CD4-positive, alpha-beta T cell treated with Interleukin-1 beta for 1 hour (primary cell): ENCODE measurements at regions not wholly inside any gene's neighbourhood (a gene's known extent, or its start where the extent isn't known, plus 50 kb on each side); places are given as distances from the start of the nearest gene placed in this dataset.

Source experiments
- DNase-seq, 2 donors: peaks; one replicate each; pipeline ENCODE4 v3.0.0-alpha.2; 2020 to 2022

DNA sequence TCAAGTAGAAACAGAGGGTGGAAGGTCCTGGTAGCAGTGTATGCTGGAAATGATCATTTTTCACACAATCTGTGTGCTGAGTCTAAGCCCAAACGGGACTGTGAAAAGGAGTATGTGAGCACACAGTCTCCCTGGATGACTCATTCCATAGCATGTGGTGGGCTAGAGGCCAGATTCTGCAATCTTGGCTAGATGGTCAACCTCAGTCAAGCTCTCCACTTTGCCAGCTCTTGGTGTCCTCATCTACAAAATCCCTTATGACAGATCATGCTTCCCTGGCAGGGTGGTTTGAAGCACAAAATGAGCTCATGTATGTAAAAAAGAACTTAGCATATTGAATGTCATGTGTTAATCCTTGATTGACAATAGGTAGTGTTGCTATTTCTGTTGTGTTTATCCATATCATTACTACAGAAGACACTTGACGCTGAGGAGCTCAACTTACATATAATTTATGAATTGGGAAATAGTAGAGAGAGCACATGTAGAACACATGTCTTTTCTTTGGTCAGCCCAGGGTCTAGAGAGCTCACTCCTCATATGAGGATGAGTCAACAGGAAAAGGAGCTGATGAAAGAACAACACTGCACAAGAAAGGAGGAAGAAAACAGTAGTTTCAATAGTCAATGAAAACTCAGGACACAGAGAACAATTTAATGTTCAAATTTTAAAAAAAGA, 517.5 kb downstream of the BCL11B start:
- DNase-seq = no peak

DNA sequence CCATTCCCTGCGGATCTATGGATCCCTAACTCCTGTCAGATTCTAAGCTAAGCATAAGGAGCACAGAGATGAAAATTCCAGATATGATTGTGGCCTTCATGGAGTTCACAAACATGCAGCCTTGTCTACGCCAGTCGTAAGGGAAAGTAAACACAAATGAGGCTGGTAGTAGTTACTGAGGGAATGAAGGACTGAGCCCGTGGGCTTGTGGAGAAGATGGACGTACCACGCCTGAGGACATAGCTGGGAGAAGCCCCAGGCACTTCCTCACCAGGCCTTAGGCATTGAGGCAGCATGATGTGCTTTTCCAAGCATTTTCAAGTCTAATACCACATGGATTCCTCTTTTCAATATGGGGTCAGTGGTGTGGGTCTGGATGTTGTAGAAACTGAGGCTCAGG, 515.2 kb downstream of the BCL11B start:
- DNase-seq = no peak

DNA sequence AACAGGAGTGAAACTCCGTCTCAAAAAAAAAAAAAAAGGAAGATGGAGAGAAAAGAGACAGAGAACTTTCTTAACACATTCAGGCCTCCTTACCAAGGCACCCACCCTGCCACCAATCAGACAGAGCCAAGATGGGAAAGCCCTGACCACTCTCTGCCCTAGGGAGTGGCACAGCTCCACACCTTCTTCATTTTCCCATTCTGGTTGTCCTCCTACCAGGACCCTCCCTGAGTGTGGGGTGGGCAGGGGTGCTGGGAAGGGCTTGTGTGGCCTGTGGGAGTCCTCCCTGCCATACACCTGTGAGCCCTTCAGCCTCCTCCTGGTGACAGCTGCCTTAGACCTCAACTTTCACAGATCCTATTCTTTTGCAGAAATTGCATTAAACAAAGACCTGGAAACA, 513.6 kb downstream of the BCL11B start:
- DNase-seq = no peak

DNA sequence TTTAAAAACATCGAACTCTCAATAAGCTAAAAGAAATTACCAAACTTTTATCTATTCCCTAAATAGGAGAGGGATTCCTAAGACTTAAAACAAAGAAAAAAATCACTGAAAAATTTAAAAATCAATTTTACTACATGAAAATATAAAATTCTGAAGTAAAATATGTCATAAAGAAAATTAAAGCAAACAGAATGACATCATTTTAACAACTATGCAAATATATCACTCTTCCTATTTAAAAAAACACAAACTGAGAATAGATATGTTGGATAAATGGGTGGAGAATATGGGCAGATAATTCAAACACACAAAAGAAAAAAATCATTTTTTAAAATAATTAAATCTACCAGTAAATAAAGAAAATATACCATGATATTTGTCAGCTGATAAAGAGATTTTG, 510.0 kb downstream of the BCL11B start:
- DNase-seq = no peak

DNA sequence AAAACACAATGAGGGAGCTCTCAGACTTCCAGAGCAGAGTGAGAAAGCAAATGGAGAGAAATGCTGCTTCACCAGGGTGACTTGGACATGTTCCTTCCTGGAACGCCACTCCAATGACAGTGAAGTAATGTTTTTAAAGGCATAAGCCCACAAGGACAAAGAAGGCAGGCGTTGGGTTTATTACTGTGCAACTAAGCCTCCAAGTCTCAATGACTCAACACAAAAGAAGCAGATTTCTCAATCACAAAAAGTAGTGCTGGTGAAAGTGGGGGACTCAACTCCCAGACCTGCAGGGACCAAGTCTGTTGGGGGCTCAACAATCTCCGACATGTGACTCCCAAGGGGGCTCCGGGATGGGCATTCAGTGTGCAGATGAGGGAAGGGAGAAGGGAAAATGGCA, 505.2 kb downstream of the BCL11B start:
- no peak for DNase-seq

DNA sequence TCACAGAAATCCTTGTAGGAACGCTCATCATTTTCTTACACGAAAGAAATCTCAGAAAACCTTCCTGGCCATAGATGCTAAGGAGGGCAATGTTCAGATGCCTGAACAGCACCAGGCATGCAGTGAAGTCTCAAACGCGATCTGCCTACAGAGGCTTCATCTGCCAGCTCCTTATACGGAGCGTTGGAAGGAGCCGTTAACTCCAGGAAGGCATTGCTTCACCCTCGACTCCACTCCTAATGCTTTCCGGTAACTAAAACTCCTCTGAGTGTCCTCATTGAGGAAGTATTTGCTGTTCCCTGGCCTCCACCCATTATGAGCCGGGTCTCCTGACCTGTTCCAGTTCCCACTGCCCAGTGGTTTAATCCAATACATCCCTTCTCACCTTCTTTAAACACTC, 502.7 kb downstream of the BCL11B start:
- no peak for DNase-seq

DNA sequence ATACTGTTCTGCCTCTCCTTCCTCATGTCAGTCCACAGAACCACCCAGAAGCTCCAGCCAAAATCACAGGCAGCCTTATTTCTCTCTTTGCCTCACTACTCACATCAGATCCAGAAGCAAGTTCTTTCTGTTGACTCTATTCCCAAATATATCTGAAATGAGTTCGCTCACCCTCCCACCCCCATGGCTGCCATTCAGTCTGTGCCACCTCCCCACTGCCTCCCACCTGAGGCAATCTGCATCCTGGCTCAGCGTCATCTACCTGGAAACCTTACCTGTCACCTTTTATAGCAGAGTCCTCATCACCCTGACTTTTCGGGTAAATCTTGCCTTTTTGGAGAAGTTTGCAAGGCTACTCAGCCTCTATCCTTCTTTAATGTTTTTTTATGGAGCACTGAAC, 501.8 kb downstream of the BCL11B start:
- DNase-seq = no peak

DNA sequence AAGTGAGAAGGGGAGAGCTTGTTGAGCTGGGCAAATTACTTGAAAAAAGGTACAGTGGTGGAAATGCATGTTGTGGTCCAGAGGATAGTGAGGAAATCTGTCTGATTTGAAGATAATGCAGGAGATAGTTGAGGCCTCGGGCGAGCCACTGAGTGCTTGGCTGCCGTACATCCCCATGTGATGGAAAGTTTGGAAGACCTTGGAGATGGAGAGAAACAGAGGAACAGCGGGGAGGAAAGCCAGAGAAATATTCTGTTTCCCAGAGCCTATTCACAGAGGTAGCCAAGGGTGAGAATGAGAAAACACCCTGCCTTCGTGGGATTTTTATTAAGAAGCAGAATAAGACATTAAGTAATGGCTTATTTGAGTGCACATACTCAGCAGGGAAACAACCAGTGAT, 498.2 kb downstream of the BCL11B start:
- no peak for DNase-seq

DNA sequence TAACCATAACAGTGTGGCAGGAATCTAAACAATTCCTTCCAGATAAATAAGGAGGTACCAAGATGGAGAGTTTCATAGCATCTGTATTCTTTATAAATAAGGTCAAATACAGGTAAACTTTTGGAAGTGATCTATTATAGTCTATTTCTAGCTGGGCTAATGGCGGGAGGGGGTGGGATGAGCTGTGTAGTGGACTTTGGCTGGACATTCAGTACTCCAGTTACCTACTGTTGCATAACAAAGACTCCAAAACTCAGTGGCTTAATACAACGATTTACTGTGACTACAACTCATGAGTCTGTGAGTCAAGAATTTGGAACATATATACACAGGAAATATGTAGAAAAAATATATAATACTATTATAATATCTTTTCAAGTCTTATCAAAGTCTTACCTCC, 496.1 kb downstream of the BCL11B start:
- no peak for DNase-seq

DNA sequence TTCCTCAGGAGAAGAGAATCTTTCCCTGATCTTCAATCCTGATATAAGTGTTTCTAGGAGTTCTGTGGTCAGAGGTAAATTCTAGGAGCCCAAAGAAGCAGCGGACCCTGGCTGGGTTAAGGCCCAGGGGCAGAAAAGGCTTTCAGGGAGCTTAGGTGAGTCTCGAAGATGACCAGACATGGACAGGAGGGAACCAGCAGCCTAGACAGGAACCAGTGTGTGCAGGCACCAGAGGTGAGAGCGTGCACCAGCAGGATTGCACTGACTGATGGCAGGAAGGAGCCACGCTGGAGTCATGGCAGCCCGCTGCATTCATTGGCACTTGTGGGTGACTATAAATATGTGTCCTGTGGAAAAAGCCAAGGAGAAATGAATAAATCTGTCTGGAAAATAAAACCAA, 489.9 kb downstream of the BCL11B start:
- DNase-seq = no peak

DNA sequence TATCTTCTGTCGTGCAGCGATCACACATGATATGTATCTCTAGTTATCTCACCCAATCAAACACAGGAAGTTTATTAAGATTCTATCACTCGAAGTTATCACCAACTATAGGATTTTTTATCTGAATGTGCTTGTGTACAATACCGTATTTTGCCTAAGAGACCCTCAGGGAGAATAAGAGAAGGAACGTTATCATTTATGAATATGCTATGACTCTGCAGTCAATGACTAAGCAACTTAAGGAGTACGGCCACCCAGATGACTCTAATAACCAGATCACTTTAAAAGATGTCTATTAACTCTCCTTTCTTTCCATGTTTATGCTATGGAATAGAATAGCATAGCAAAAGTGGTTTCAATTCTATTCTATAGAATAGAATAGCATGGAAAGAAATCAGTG, 486.4 kb downstream of the BCL11B start:
- no peak for DNase-seq

DNA sequence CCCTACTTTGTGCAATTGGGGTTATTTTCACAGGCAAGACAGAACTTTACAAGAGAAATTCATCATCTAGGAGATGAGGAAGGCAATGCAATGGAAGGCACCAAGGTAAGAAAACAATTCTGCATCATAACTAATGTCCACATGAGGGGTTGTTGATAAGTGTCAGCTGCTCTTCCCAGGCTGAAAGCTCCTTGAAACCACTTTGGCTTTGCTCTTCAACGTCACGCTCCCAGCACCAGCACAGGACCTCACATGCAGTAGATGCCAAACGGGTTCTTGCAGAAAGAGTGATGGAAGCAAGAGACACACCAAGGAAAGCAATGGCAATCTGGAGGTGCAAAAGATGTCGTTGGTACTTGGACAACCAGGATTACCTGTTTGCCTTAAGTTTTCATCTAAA, 485.5 kb downstream of the BCL11B start:
- no peak for DNase-seq

DNA sequence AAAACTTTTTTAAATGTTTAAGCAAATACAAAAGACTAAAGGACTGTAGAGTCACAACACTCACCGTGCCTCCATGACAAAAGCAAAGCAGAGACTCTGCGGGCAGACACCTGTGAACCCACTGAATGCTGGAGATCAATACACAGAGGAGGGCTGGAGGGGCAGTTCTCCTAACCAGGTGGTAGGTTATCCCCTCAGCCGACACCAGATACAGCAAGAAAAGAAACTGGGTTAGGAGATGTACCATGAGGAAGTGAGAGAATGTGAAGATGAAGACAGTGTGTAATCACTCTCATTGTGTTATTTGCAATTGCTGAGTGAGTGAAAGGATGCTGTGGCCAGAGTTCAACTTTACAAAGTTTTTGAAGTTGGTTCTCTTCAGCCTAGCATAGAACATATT, 480.3 kb downstream of the BCL11B start:
- no peak for DNase-seq

DNA sequence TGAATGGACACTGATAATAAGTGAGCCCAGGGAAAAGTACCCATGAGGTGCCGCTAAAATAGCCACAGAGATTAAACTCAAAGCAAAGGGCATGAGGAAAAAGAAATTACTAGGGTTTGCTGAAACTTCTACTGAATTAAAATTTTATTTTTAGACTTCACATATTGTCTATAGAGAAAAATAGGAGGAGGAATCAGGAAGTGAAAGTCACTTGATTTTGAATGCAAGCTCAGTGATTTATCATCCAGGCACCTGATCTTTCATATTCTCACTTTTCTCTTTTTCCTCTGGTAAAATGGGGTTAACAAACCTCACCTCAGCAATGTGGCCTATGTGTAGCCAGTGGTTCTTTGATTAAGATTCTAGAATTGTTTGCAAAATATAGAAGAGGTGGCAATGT, 479.8 kb downstream of the BCL11B start:
- no peak for DNase-seq

DNA sequence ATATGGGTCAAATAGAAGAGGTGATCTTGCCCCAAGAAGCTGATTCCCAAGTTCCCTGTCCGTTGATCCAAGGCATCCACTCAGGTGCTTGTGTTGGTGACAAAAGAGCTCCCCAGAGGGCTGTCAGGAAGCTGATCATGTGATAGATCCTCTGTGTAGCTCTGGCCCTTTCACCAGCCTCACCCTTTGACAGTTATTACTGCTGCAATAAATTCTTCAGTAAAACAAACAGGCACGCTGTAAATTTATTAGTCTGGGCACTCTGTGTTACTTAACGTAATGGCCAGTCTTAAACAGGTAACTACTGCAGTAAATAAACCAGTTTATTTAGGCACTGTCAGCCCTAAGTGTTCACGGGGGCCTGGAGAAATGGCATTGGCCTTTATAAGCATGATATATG, 473.9 kb downstream of the BCL11B start:
- DNase-seq = no peak

DNA sequence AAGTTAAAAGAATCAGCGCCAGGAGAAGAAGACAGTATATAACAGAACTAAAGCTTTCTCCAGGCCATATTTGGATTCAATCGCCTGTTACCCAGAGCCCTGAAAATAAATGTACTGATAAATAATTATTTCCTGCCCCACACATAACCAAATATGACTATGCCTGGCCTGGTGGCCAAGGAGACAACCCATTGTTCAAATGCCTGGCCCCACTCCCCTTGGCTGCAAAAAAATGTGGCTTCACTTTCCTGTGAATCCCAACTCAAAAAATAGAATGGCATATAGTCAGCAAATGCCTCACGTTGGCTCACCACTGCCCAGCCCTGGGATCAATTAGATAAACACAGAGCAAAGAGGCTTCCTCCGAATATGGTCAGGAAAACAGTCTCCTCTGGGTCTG, 472.1 kb downstream of the BCL11B start:
- DNase-seq = no peak

DNA sequence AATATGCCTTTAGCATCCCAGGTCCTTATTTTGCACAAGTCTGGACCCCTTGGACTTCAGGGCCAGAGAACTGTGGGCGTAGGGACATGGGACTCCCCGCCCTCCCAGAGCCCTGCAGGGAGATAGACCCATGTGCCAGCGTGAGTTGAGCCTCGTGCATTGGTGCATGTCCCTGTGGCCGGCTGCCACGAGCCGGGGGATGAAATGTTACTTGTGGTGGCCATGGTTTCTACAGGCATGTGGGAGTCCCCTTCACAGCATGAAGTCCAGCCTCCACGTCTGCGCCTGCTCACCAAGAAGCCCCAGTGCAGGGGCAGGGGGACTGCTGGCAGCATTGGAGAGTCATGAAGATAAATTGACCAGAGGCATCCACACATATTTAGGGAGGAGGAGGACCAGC, 470.0 kb downstream of the BCL11B start:
- no peak for DNase-seq

DNA sequence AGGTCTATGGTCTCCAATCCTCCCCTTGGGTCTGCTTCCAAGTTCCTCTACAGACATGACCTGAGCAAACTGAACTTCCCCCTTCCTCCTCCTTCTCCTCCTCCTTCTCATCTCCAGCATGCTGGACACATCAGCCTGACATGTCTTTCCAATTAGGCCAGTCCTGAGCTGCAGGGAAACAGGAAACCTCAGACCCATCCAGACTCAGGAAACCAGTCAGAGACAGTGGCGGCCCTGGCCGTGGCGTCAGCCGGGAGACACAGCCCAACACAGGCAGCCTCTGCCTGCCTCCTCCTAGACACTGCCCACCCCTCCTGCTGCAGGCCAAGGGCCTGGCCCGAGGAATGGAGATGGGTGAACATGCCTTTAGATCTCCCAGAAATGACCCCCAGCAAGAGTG, 468.8 kb downstream of the BCL11B start:
- DNase-seq = no peak

DNA sequence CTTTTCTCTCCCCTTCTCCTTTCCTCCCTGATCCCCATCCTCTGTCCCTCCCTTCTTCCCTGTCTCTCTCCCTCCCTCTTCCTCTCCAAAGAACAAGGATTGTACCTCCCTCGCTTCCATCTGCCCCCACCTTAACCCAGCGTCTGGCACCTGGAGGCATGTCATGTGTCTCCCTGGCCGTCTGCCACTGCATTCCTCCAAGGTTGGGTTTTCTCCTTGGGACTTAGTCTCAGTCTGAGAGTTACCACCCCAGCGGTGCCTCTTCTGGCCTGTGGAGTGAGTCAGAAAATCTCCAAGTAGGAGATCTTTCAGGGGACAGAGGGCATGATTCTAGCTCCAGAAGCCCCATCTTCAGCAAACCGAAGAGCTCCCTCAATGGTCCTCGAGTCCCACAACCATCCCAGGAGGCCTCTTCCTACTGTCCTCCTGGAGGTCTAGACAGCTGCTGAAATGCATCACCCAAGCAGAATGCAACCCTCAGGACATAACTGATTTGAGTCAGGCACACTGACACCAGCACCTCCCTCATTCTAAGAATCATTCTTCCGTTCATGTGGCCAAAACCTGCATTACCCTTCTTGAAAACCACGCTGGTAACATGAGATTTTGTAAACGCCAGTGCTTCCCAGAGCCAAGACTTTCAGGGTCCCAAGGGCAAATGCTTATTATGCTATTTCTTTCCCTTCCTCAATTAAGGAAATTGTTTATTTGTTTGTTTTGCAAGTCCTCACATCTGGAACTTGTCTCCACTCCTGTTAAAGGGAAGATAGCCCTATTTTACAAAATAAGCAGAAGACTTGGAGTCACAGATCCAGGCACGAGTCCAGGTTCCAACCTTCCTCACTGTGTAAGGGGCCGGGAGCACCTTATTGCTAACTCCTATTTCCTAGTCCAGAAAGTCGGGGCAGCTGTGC, 463.2 kb downstream of the BCL11B start:
- DNase-seq = no peak

DNA sequence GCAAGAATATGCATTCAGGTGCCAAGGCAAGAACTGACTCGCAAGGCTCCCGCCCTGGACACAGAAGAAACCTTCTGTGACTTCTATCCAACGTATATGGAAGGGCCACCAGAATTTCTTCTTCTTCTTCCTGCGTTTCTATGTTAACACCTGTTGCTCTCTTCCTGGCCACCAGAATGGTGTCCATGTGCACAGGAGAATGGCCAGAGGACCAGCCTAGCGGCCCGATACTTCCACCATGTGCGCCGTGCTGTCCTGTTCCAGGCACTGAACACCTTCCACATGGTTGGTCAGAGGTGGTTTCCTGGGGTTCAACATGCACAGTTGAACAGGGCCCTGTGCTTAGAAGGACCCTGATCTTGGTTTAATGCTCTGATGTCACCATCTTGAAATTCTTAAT, 455.8 kb downstream of the BCL11B start:
- DNase-seq = no peak

DNA sequence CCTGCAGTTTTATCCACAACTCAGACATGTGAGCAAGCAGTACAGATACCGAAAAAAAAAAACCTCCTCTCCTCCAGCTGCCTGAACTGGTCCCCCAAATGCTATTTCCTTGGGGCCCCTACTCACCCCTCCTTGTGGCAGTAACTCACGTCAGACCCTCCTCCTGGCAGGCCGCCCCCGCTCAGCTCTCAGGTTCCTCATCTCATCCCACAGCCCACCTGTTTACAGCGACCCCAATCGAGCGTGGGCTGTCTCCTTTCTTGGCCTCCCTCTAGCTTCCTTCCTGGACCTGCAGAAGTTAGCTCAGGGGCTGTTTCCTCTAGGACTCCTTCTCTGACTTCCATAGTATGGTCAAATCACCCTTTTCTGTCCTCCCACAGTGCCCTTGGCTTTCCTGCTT, 455.3 kb downstream of the BCL11B start:
- no peak for DNase-seq

DNA sequence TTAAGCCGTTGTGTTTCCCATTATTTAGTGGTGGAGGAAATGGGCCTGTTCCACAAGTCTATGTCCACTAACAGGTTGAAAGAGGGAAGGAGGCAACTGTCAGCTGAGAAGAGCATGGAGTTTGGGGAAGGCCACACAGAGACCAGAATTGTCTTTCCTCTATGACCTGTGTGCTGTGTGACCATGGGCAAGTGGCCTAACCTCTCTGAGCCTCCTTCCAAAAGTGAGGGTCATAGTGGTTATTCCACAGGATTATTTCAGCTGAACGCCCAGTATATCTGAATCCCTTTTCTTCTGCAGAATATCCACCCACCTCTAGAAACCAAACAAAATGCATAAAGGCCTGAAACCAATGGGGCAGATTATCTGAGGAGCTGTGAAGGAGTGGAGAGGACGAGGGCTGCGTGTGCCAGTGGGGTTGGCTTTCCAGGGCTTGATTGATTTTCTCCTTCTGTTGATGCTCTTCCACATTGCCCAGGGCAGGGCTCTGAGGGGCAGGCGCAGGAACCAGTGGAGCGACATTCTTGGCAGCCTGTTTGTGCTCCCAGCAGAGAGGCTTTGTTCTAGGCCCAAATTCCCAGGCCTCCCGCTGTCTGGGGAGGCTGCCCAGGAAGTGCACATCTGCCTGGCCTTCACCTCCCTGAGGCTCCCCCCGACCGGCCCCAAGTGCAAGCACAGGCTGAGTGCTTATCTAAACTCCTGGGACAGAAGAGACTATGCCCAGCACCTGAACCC, 452.7 kb downstream of the BCL11B start:
- no peak for DNase-seq

DNA sequence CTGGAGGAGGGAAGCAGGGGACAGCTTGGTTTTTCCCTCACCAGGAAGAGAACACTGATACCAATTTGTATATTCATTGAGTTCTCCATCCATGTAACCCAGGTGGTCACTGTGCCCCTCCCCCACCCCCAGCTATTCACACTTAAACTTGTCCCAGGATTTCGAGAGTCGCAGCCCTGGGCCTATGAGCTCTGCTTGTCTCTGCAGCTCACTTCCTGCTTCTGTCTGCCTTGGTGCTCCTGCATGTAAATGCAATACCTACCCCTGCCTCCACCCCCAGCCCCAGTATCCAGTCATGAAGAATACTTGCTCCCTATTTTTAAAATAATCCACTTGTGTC, 452.2 kb downstream of the BCL11B start:
- DNase-seq = no peak

DNA sequence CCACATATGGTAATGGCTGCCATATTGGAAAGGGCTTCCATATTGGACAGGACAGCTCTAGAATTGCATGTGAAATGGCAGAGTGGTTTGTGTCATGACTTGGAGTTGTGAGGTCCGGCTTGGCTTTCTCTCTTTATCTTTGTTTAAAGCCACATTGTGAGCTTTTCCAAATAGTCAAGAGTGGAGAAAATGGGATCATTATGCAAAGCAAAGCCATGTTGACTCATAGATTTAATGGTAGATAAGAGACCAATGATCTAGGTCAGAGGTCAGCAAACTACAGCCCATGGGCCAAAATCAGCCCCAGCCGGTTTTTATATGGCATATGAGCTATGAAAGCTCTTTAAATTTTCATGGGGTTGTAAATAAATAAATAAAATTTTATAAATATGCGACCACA, 449.1 kb downstream of the BCL11B start:
- DNase-seq = no peak
